WTC11 (cell line): ENCODE measurements at regions not wholly inside any gene's neighbourhood (a gene's known extent, or its start where the extent isn't known, plus 50 kb on each side); places are given as distances from the start of the nearest gene placed in this dataset.

Source experiments
- ATAC-seq: fragments of 200-7000 bp; cut with Tn5 transposase; 2 replicates; pipeline ENCODE4 v1.10.0; 2021; ENCODE audit warnings: mild to moderate bottlenecking, moderate library complexity
- CTCF ChIA-PET: fragments of 300-600 bp; sonication (Branson Sonifier 250); formaldehyde crosslinking; loops from one replicate; lab custom pipeline; 2021; ENCODE audit warnings: antibody characterized with exemption; lab: Charles Lee
- POLR2A ChIA-PET: fragments of 350-600 bp; sonication (Branson Sonifier 250); formaldehyde crosslinking; loops from one replicate; lab custom pipeline; 2021; ENCODE audit warnings: antibody characterized with exemption; lab: Charles Lee
- DNase-seq: peaks from one replicate; pipeline ENCODE4 v3.0.0; 2021; ENCODE audit warnings: low spot score
- H3K27ac Mint-ChIP-seq: 2 replicates; pipeline ENCODE4 v1.8.0; 2021; ENCODE audit warnings: mixed read lengths
- H3K27me3 Mint-ChIP-seq: 2 replicates; pipeline ENCODE4 v1.8.0; 2021; ENCODE audit warnings: low read depth, mild to moderate bottlenecking, moderate library complexity, mixed read lengths
- H3K36me3 Mint-ChIP-seq: 2 replicates; pipeline ENCODE4 v1.8.0; 2021; ENCODE audit warnings: mixed read lengths
- H3K4me1 Mint-ChIP-seq: 2 replicates; pipeline ENCODE4 v1.8.0; 2022; ENCODE audit warnings: mixed read lengths
- H3K4me3 Mint-ChIP-seq: 2 replicates; pipeline ENCODE4 v1.8.0; 2021; ENCODE audit warnings: mild to moderate bottlenecking, moderate library complexity, mixed read lengths
- H3K9me3 Mint-ChIP-seq: 2 replicates; pipeline ENCODE4 v1.8.0; 2021; ENCODE audit warnings: mixed read lengths
- ELF4 ChIP-seq: sonication (generic); formaldehyde crosslinking; IDR thresholded peaks from 2 replicates; pipeline ENCODE4 v1.8.1; 2022; ENCODE audit warnings: low read depth, mild to moderate bottlenecking, moderate library complexity, missing genetic modification reagents
- EMX1 ChIP-seq: fragments of 250-450 bp; sonication (Bioruptor Pico); IDR thresholded peaks from 2 replicates; pipeline ENCODE4 v1.8.0; 2021; ENCODE audit warnings: mild to moderate bottlenecking
- ESRRA ChIP-seq: sonication (generic); formaldehyde crosslinking; IDR thresholded peaks from 2 replicates; pipeline ENCODE4 v1.8.1; 2022; ENCODE audit warnings: mild to moderate bottlenecking, missing genetic modification reagents, borderline replicate concordance
- FOXJ3 ChIP-seq: sonication (generic); formaldehyde crosslinking; IDR thresholded peaks from 2 replicates; pipeline ENCODE4 v1.9.0; 2021; ENCODE audit warnings: missing genetic modification reagents, mild to moderate bottlenecking, borderline replicate concordance
- FOXK1 ChIP-seq: sonication (generic); formaldehyde crosslinking; IDR thresholded peaks from 2 replicates; pipeline ENCODE4 v1.8.0; 2022; ENCODE audit warnings: mild to moderate bottlenecking, moderate library complexity, missing genetic modification reagents
- IRF2 ChIP-seq: sonication (generic); formaldehyde crosslinking; IDR thresholded peaks from 2 replicates; pipeline ENCODE4 v1.8.0; 2022; ENCODE audit warnings: low read depth, missing genetic modification reagents, borderline replicate concordance
- JUN ChIP-seq: sonication (generic); formaldehyde crosslinking; IDR thresholded peaks from 2 replicates; pipeline ENCODE4 v1.8.0; 2023; ENCODE audit warnings: mild to moderate bottlenecking, missing genetic modification reagents
- MXD4 ChIP-seq: fragments of 250-450 bp; sonication (Bioruptor Pico); IDR thresholded peaks from 2 replicates; pipeline ENCODE4 v1.8.0; 2021; ENCODE audit warnings: mild to moderate bottlenecking, moderate library complexity, borderline replicate concordance
- NFATC4 ChIP-seq: fragments of 250-450 bp; sonication (Bioruptor Pico); IDR thresholded peaks from 2 replicates; pipeline ENCODE4 v1.9.0; 2021; ENCODE audit warnings: mild to moderate bottlenecking
- SMAD3 ChIP-seq: sonication (generic); formaldehyde crosslinking; IDR thresholded peaks from 2 replicates; pipeline ENCODE4 v1.8.0; 2022; ENCODE audit warnings: missing genetic modification reagents, mild to moderate bottlenecking, borderline replicate concordance
- TCF7 ChIP-seq: sonication (generic); formaldehyde crosslinking; IDR thresholded peaks from 2 replicates; pipeline ENCODE4 v1.8.0; 2022; ENCODE audit warnings: mild to moderate bottlenecking, low read depth, missing genetic modification reagents, moderate library complexity
- ZNF423 ChIP-seq: fragments of 250-450 bp; sonication (Bioruptor Pico); IDR thresholded peaks from 2 replicates; pipeline ENCODE4 v2.1.2; 2022; ENCODE audit warnings: mild to moderate bottlenecking, moderate library complexity
- TF ChIP-seq, protein P1 (sequence below): fragments of 250-450 bp; sonication (Bioruptor Pico); IDR thresholded peaks from 2 replicates; pipeline ENCODE4 v2.1.2; 2022; ENCODE audit warnings: mild to moderate bottlenecking, moderate library complexity
- TF ChIP-seq, protein P2 (sequence below): sonication (generic); formaldehyde crosslinking; IDR thresholded peaks from 2 replicates; pipeline ENCODE4 v1.8.1; 2023; ENCODE audit warnings: mild to moderate bottlenecking, missing genetic modification reagents
- TF ChIP-seq, protein P3 (sequence below): sonication (generic); formaldehyde crosslinking; IDR thresholded peaks from 2 replicates; pipeline ENCODE4 v1.8.1; 2022; ENCODE audit warnings: mild to moderate bottlenecking, missing genetic modification reagents, moderate library complexity, borderline replicate concordance
- TF ChIP-seq, protein P4 (sequence below): sonication (generic); formaldehyde crosslinking; IDR thresholded peaks from 2 replicates; pipeline ENCODE4 v1.8.1; 2022; ENCODE audit warnings: mild to moderate bottlenecking, moderate library complexity, missing genetic modification reagents

DNA sequence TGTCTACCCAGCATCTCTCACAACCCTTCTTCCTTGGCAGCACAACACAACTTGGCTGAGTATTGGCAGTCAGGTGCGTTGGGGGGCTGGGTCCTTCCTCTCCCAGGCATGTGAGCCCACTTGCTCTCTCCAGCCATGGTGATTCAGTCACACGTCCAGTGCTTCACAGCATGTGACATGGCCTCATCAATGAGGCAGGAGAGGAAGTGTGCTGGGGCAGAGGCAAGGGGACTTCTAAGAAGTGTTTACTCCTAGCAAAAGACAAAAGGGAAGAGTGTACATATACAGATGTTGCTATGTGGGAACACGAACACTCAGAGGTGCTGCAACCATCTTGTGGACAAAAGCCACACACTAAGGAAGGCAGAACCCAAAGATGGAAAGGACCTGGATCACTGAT lies 380.8 kb downstream of the FBXW7 start:
- TF ChIP-seq NFATC4 (no peak), FOXK1 (no peak), IRF2 (CRISPR knock-in tag) (no peak), ELF4 (CRISPR knock-in tag) (no peak)
- TF ChIP-seq, all 79 proteins: peak for 0
- no peak for ATAC-seq
- CTCF ChIA-PET = no interaction called here
- Mint-ChIP-seq H3K36me3 (no peaks in the 10 kb centered on the region), H3K4me1 (no peaks in the 10 kb centered on the region), H3K27ac (no peak overlapping the region), H3K27me3 (no peaks in the 10 kb centered on the region; the same call in 1 of the 2 replicates), H3K4me3 (no peak overlapping the region), H3K9me3 (no peaks in the 10 kb centered on the region)
- no peak for DNase-seq
- POLR2A ChIA-PET = no interaction called here

DNA sequence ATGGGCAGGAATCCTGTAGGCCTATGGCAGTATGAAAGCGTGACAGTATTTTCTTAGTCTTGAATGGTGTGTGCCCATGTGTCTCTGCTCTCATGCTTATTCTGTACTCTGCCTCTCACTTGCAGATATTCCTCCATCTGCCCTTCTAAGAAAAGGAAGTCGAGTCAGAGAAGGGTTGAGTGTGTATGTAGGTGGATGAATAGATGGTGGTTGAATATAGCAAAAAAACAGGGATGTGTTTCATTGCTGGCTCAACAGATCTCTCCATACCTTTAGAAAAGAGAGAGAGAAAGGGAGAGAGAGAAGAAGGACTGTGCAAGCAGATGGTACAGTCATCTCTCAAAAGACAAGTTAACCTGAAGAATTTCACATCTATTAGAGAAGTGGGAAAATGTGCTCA lies 381.5 kb downstream of the FBXW7 start:
- Mint-ChIP-seq H3K27me3 (no peaks in the 10 kb centered on the region; the same call in 1 of the 2 replicates), H3K4me1 (no peaks in the 10 kb centered on the region), H3K9me3 (no peaks in the 10 kb centered on the region), H3K36me3 (no peaks in the 10 kb centered on the region)
- no peak for DNase-seq
- POLR2A ChIA-PET = no interaction called here
- TF ChIP-seq ESRRA (CRISPR knock-in tag) (no peak), FOXJ3 (CRISPR knock-in tag) (no peak), MXD4 (no peak), EMX1 (no peak), ZNF423 (no peak), JUN (CRISPR knock-in tag) (no peak), SMAD3 (CRISPR knock-in tag) (no peak)
- TF ChIP-seq, protein P1, sequence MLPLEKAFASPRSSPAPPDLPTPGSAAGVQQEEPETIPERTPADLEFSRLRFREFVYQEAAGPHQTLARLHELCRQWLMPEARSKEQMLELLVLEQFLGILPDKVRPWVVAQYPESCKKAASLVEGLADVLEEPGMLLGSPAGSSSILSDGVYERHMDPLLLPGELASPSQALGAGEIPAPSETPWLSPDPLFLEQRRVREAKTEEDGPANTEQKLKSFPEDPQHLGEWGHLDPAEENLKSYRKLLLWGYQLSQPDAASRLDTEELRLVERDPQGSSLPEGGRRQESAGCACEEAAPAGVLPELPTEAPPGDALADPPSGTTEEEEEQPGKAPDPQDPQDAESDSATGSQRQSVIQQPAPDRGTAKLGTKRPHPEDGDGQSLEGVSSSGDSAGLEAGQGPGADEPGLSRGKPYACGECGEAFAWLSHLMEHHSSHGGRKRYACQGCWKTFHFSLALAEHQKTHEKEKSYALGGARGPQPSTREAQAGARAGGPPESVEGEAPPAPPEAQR (CRISPR knock-in tag) = no peak
- TF ChIP-seq, protein P2, sequence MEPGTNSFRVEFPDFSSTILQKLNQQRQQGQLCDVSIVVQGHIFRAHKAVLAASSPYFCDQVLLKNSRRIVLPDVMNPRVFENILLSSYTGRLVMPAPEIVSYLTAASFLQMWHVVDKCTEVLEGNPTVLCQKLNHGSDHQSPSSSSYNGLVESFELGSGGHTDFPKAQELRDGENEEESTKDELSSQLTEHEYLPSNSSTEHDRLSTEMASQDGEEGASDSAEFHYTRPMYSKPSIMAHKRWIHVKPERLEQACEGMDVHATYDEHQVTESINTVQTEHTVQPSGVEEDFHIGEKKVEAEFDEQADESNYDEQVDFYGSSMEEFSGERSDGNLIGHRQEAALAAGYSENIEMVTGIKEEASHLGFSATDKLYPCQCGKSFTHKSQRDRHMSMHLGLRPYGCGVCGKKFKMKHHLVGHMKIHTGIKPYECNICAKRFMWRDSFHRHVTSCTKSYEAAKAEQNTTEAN (CRISPR knock-in tag) = no peak
- TF ChIP-seq, protein P3, sequence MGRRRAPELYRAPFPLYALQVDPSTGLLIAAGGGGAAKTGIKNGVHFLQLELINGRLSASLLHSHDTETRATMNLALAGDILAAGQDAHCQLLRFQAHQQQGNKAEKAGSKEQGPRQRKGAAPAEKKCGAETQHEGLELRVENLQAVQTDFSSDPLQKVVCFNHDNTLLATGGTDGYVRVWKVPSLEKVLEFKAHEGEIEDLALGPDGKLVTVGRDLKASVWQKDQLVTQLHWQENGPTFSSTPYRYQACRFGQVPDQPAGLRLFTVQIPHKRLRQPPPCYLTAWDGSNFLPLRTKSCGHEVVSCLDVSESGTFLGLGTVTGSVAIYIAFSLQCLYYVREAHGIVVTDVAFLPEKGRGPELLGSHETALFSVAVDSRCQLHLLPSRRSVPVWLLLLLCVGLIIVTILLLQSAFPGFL (CRISPR knock-in tag) = no peak
- TF ChIP-seq, all 79 proteins: peak for 0
- no peak overlapping the region for H3K4me3 Mint-ChIP-seq
- H3K27ac Mint-ChIP-seq = no peak overlapping the region
- CTCF ChIA-PET = no interaction called here
- no peak for ATAC-seq

DNA sequence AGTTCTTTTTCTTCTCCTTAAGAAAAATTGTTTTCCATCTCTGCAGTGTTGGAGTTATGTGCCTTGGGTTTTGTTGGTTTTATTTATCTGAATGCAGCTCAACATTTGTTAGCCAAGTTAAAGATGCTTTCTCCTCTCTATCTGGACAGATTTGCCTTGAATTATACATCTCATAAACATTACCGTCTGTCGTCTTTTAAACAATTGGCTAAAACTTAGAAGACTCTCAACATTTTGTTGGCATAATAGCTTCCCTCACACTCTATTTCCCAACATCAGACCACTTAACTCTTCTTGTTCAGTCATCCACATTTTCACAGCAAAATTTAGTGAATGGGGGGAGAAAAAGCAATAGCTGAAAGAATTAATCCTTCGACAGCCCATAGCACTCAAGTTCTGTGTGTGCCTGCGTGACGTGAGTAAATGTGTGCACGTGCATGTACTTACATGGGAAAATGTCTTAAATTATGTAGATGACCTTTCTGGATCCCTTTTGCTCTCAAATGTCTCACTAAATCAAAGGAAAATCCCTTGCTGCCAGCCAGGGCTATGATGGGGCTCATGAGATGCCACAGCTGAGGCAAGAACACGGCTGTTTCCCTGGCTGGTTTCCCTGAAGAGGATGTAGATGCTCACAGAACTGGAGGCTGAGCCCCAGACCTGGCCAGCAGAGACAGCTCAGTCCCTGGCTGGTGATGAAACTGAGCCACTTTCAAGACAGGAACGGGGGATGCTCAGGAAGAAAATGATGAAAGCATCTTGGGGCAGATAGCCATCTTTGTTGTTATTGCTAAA lies 382.2 kb downstream of the FBXW7 start:
- ChIA-PET CTCF (no interaction called here), POLR2A (no interaction called here)
- TF ChIP-seq ZNF423 (no peak), JUN (CRISPR knock-in tag) (no peak), ESRRA (CRISPR knock-in tag) (no peak), TCF7 (no peak)
- TF ChIP-seq, protein P4, sequence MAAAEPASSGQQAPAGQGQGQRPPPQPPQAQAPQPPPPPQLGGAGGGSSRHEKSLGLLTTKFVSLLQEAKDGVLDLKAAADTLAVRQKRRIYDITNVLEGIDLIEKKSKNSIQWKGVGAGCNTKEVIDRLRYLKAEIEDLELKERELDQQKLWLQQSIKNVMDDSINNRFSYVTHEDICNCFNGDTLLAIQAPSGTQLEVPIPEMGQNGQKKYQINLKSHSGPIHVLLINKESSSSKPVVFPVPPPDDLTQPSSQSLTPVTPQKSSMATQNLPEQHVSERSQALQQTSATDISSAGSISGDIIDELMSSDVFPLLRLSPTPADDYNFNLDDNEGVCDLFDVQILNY = no peak
- H3K4me3 Mint-ChIP-seq = no peak overlapping the region
- no peaks in the 10 kb centered on the region; the same call in 1 of the 2 replicates for H3K27me3 Mint-ChIP-seq
- H3K36me3 Mint-ChIP-seq = no peaks in the 10 kb centered on the region
- H3K4me1 Mint-ChIP-seq = no peaks in the 10 kb centered on the region
- ATAC-seq = no peak
- DNase-seq = no peak
- no peaks in the 10 kb centered on the region for H3K9me3 Mint-ChIP-seq
- no peak overlapping the region for H3K27ac Mint-ChIP-seq
